Astrocyte (in vitro differentiated cells and primary cell): ENCODE measurements at regions not wholly inside any gene's neighbourhood (a gene's known extent, or its start where the extent isn't known, plus 50 kb on each side); places are given as distances from the start of the nearest gene placed in this dataset.

Experiments used
- CTCF ChIP-seq: IDR thresholded peaks from 2 replicates; pipeline ENCODE4 v1.5.1; 2011; ENCODE audit warnings: low read depth, mild to moderate bottlenecking, inconsistent platforms, low read length, moderate library complexity; ENCODE audit not compliant: insufficient read depth
- EZH2 ChIP-seq: IDR thresholded peaks from 2 replicates; pipeline ENCODE4 v1.6.1; 2012; ENCODE audit warnings: mild to moderate bottlenecking, low read length, inconsistent platforms; ENCODE audit not compliant: insufficient read depth

- TF ChIP-seq CTCF (no peak), EZH2 (no peak)
Measured at GRCh38 chr18:11520536-11520935, 88.9 kb upstream of the SLC35G4 start.
